DOHH2 (cell line): ENCODE measurements at regions not wholly inside any gene's neighbourhood (a gene's known extent, or its start where the extent isn't known, plus 50 kb on each side); places are given as distances from the start of the nearest gene placed in this dataset.

ENCODE experiments used
- H3F3A ChIP-seq: fragments of 200-600 bp; sonication (generic), shearing (Covaris generic); 2 replicates; pipeline ENCODE4 v1.6.0; 2016; ENCODE audit warnings: antibody characterized with exemption, mild to moderate bottlenecking; ENCODE audit not compliant: control insufficient read depth, insufficient read depth
- H3K27ac ChIP-seq: fragments of 200-600 bp; sonication (generic); 2 replicates; pipeline ENCODE4 v1.5.1; 2014; ENCODE audit warnings: low read depth, mild to moderate bottlenecking, low read length, moderate library complexity
- H3K27me3 ChIP-seq: fragments of 200-600 bp; sonication (generic); 2 replicates; pipeline ENCODE4 v1.6.1; 2014; ENCODE audit warnings: mild to moderate bottlenecking, low read length, mixed read lengths; ENCODE audit not compliant: control insufficient read depth
- H3K36me3 ChIP-seq: fragments of 200-600 bp; sonication (generic); 2 replicates; pipeline ENCODE4 v1.6.1; 2014; ENCODE audit warnings: mild to moderate bottlenecking, low read length, moderate library complexity, mixed read lengths; ENCODE audit not compliant: control insufficient read depth
- H3K4me1 ChIP-seq: fragments of 200-600 bp; sonication (generic); 2 replicates; pipeline ENCODE4 v1.6.1; 2014; ENCODE audit warnings: mild to moderate bottlenecking, low read length, mixed read lengths; ENCODE audit not compliant: control insufficient read depth
- H3K4me2 ChIP-seq: fragments of 200-600 bp; sonication (generic); 2 replicates; pipeline ENCODE4 v1.6.0; 2014; ENCODE audit warnings: mild to moderate bottlenecking, low read length, moderate library complexity
- H3K4me3 ChIP-seq: fragments of 200-600 bp; sonication (generic); 2 replicates; pipeline ENCODE4 v1.5.1; 2014; ENCODE audit warnings: mild to moderate bottlenecking, low read length, mixed read lengths
- H3K79me2 ChIP-seq: fragments of 200-600 bp; sonication (generic); 2 replicates; pipeline ENCODE4 v1.6.1; 2014; ENCODE audit warnings: mild to moderate bottlenecking, low read length, mixed read lengths; ENCODE audit not compliant: control insufficient read depth
- H3K9me2 ChIP-seq: fragments of 200-600 bp; sonication (generic); replicated peaks from 2 replicates; pipeline ENCODE4 v1.6.1; 2014; ENCODE audit warnings: mild to moderate bottlenecking, low read length, mixed read lengths; ENCODE audit not compliant: control insufficient read depth
- H3K9me3 ChIP-seq: fragments of 200-600 bp; sonication (generic); 2 replicates; pipeline ENCODE4 v1.6.1; 2014; ENCODE audit warnings: antibody characterized with exemption, low read length, mixed read lengths; ENCODE audit not compliant: control insufficient read depth, insufficient read depth
- H4K20me1 ChIP-seq: fragments of 200-600 bp; sonication (generic); 2 replicates; pipeline ENCODE4 v1.6.0; 2014; ENCODE audit warnings: low read depth, mild to moderate bottlenecking, antibody characterized with exemption, low read length, moderate library complexity; ENCODE audit not compliant: control insufficient read depth, insufficient read depth
- CTCF ChIP-seq: fragments of 200-600 bp; sonication (generic); IDR thresholded peaks from one replicate; pipeline ENCODE4 v1.5.1; 2014; ENCODE audit warnings: antibody characterized with exemption, mild to moderate bottlenecking, low read depth, low read length; ENCODE audit not compliant: poor library complexity, severe bottlenecking
- EZH2phosphoT487 ChIP-seq: fragments of 200-600 bp; sonication (generic); IDR thresholded peaks from 2 replicates; pipeline ENCODE4 v1.6.1; 2017; ENCODE audit warnings: borderline replicate concordance, mild to moderate bottlenecking, antibody characterized with exemption, low read length, moderate library complexity, mixed read lengths

GRCh38 chr10:21281765-21282484 lies 243.6 kb downstream of the SKIDA1 start:
- Histone ChIP-seq H3K9me2 (no peaks in the 10 kb centered on the region), H3K27me3 (no peaks in the 10 kb centered on the region), H3K4me3 (no peak overlapping the region), H3K79me2 (no peaks in the 10 kb centered on the region), H3K4me1 (no peaks in the 10 kb centered on the region), H3F3A (no peaks in the 10 kb centered on the region), H3K4me2 (no peak overlapping the region), H3K36me3 (no peaks in the 10 kb centered on the region), H3K27ac (no peak overlapping the region), H4K20me1 (no peaks in the 10 kb centered on the region), H3K9me3 (no peaks in the 10 kb centered on the region)
- no peak for TF ChIP-seq CTCF

GRCh38 chr10:21280971-21281572 lies 244.4 kb downstream of the SKIDA1 start:
- no peaks in the 10 kb centered on the region for H4K20me1 ChIP-seq
- no peak overlapping the region for H3K4me3 ChIP-seq
- no peak overlapping the region for H3K27ac ChIP-seq
- H3K27me3 ChIP-seq = no peaks in the 10 kb centered on the region
- H3K36me3 ChIP-seq = no peaks in the 10 kb centered on the region
- no peaks in the 10 kb centered on the region for H3K9me3 ChIP-seq
- no peak for TF ChIP-seq EZH2phosphoT487
- TF ChIP-seq CTCF = no peak
- H3K4me1 ChIP-seq = no peaks in the 10 kb centered on the region
- H3K79me2 ChIP-seq = no peaks in the 10 kb centered on the region
- H3F3A ChIP-seq = no peaks in the 10 kb centered on the region
- H3K4me2 ChIP-seq = no peak overlapping the region
- H3K9me2 ChIP-seq = no peaks in the 10 kb centered on the region

- no peaks in the 10 kb centered on the region for H3K79me2 ChIP-seq
- H4K20me1 ChIP-seq = no peaks in the 10 kb centered on the region
- no peaks in the 10 kb centered on the region for H3K4me1 ChIP-seq
- no peak overlapping the region for H3K27ac ChIP-seq
- H3K4me3 ChIP-seq = no peak overlapping the region
- no peaks in the 10 kb centered on the region for H3K27me3 ChIP-seq
- H3F3A ChIP-seq = no peaks in the 10 kb centered on the region
- H3K36me3 ChIP-seq = no peaks in the 10 kb centered on the region
- TF ChIP-seq EZH2phosphoT487 = no peak
- TF ChIP-seq CTCF = no peak
- no peaks in the 10 kb centered on the region for H3K9me2 ChIP-seq
- H3K4me2 ChIP-seq = no peak overlapping the region
- H3K9me3 ChIP-seq = no peaks in the 10 kb centered on the region
These were observed 245.4 kb downstream of the SKIDA1 start for GRCh38 chr10:21280037-21280436.
